Neural progenitor cell (in vitro differentiated cells): ENCODE measurements at regions not wholly inside any gene's neighbourhood (a gene's known extent, or its start where the extent isn't known, plus 50 kb on each side); places are given as distances from the start of the nearest gene placed in this dataset.
"Not testable (repeated sequence)": the region's sequence is repeated elsewhere in the genome, so short reads cannot be mapped to it uniquely, and the experiment has no call there.

Experiments used
- EZH2 ChIP-seq: fragments of 200-600 bp; sonication (generic); IDR thresholded peaks from 2 replicates; pipeline ENCODE4 v1.6.1; 2017; ENCODE audit warnings: antibody characterized with exemption, mild to moderate bottlenecking, moderate library complexity
- TF ChIP-seq, protein P1 (sequence below): fragments of 200-600 bp; sonication (generic); IDR thresholded peaks from 2 replicates; pipeline ENCODE4 v1.5.1; 2017; ENCODE audit warnings: antibody characterized with exemption, mild to moderate bottlenecking

DNA sequence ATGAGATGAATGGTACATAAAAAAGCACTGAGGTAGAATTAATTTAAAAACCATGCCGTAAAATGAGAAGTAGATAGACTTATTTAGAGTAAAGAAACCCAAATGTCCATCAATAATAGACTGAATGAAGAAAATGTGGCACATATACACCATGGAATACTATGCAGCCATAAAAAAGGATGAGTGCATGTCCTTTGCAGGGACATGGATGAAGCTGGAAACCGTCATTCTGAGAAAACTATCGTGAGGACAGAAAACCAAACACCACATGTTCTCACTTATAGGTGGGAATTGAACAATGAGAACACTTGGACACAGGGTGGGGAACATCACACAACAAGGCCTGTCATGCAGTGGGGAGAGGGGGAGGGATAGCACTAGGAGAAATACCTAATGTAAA lies 126.4 kb downstream of the KLRB1 start:
- TF ChIP-seq, protein P1, sequence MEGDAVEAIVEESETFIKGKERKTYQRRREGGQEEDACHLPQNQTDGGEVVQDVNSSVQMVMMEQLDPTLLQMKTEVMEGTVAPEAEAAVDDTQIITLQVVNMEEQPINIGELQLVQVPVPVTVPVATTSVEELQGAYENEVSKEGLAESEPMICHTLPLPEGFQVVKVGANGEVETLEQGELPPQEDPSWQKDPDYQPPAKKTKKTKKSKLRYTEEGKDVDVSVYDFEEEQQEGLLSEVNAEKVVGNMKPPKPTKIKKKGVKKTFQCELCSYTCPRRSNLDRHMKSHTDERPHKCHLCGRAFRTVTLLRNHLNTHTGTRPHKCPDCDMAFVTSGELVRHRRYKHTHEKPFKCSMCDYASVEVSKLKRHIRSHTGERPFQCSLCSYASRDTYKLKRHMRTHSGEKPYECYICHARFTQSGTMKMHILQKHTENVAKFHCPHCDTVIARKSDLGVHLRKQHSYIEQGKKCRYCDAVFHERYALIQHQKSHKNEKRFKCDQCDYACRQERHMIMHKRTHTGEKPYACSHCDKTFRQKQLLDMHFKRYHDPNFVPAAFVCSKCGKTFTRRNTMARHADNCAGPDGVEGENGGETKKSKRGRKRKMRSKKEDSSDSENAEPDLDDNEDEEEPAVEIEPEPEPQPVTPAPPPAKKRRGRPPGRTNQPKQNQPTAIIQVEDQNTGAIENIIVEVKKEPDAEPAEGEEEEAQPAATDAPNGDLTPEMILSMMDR = not testable (repeated sequence)
- TF ChIP-seq EZH2 = not testable (repeated sequence)
